SK-N-SH treated with all-trans-retinoic acid at 6 μM for 48 hours (cell line): ENCODE measurements at regions not wholly inside any gene's neighbourhood (a gene's known extent, or its start where the extent isn't known, plus 50 kb on each side); places are given as distances from the start of the nearest gene placed in this dataset.

Source experiments
- ATAC-seq: fragments of 200-7000 bp; cut with Tn5 transposase; 3 replicates; pipeline ENCODE4 v1.9.1; 2020; ENCODE audit warnings: mild to moderate bottlenecking, moderate library complexity
- ARNTL ChIP-seq: fragments of 450-650 bp; formaldehyde crosslinking; IDR thresholded peaks from 2 replicates; pipeline ENCODE4 v1.5.0; 2020; ENCODE audit warnings: low read depth, mild to moderate bottlenecking, moderate library complexity, borderline replicate concordance
- BACH2 ChIP-seq: fragments of 250-450 bp; sonication (Bioruptor Pico); IDR thresholded peaks from 2 replicates; pipeline ENCODE4 v1.9.0; 2021; ENCODE audit warnings: mild to moderate bottlenecking, borderline replicate concordance
- CREB5 ChIP-seq: fragments of 250-450 bp; sonication (Bioruptor Pico); IDR thresholded peaks from 2 replicates; pipeline ENCODE4 v1.5.1; 2020; ENCODE audit warnings: low read depth, mild to moderate bottlenecking, moderate library complexity
- CSDC2 ChIP-seq: fragments of 250-450 bp; sonication (Bioruptor Pico); IDR thresholded peaks from 2 replicates; pipeline ENCODE4 v1.5.0; 2020; ENCODE audit warnings: mild to moderate bottlenecking, moderate library complexity
- ESRRG ChIP-seq: fragments of 250-450 bp; sonication (Bioruptor Pico); IDR thresholded peaks from 2 replicates; pipeline ENCODE4 v1.6.1; 2021; ENCODE audit warnings: mild to moderate bottlenecking
- GLIS3 ChIP-seq: fragments of 250-450 bp; sonication (Bioruptor Pico); IDR thresholded peaks from 2 replicates; pipeline ENCODE4 v1.5.0; 2020; ENCODE audit warnings: mild to moderate bottlenecking, moderate library complexity
- ISL1 ChIP-seq: fragments of 250-450 bp; sonication (Bioruptor Pico); IDR thresholded peaks from 2 replicates; pipeline ENCODE4 v2.1.2; 2022; ENCODE audit warnings: mild to moderate bottlenecking, moderate library complexity
- OSR1 ChIP-seq: fragments of 250-450 bp; sonication (Bioruptor Pico); IDR thresholded peaks from 2 replicates; pipeline ENCODE4 v1.8.0; 2022; ENCODE audit warnings: moderate library complexity, mild to moderate bottlenecking, inconsistent platforms
- POU6F1 ChIP-seq: fragments of 250-450 bp; sonication (Bioruptor Pico); IDR thresholded peaks from 2 replicates; pipeline ENCODE4 v1.8.0; 2021; ENCODE audit warnings: low read depth, mild to moderate bottlenecking, moderate library complexity, borderline replicate concordance
- PPARA ChIP-seq: fragments of 250-450 bp; sonication (Bioruptor Pico); IDR thresholded peaks from 2 replicates; pipeline ENCODE4 v1.5.0; 2020; ENCODE audit warnings: mild to moderate bottlenecking, borderline replicate concordance
- RARB ChIP-seq: fragments of 250-450 bp; sonication (Bioruptor Pico); IDR thresholded peaks from 2 replicates; pipeline ENCODE4 v1.8.0; 2021; ENCODE audit warnings: mild to moderate bottlenecking, moderate library complexity
- SNAI2 ChIP-seq: fragments of 250-450 bp; sonication (Bioruptor Pico); IDR thresholded peaks from 2 replicates; pipeline ENCODE4 v1.5.0; 2020; ENCODE audit warnings: mild to moderate bottlenecking, moderate library complexity
- TCF4 ChIP-seq: fragments of 250-450 bp; sonication (Bioruptor Pico); IDR thresholded peaks from 2 replicates; pipeline ENCODE4 v1.8.0; 2021; ENCODE audit warnings: mild to moderate bottlenecking, moderate library complexity, borderline replicate concordance
- TOX ChIP-seq: fragments of 250-450 bp; sonication (Bioruptor Pico); IDR thresholded peaks from 2 replicates; pipeline ENCODE4 v1.8.0; 2021; ENCODE audit warnings: mild to moderate bottlenecking, moderate library complexity, borderline replicate concordance
- ZFP3 ChIP-seq: fragments of 250-450 bp; sonication (Bioruptor Pico); IDR thresholded peaks from 2 replicates; pipeline ENCODE4 v1.5.0; 2020; ENCODE audit warnings: mild to moderate bottlenecking, moderate library complexity
- ZNF565 ChIP-seq: fragments of 450-650 bp; formaldehyde crosslinking; conservative IDR thresholded peaks from 2 replicates; pipeline ENCODE4 v1.5.0; 2020; ENCODE audit warnings: low read depth, mild to moderate bottlenecking, moderate library complexity
- ZNF70 ChIP-seq: fragments of 450-650 bp; formaldehyde crosslinking; IDR thresholded peaks from 2 replicates; pipeline ENCODE4 v1.5.0; 2020; ENCODE audit warnings: mild to moderate bottlenecking, moderate library complexity
- TF ChIP-seq, protein P1 (sequence below): fragments of 250-450 bp; sonication (Bioruptor Pico); IDR thresholded peaks from 2 replicates; pipeline ENCODE4 v1.5.0; 2020; ENCODE audit warnings: mild to moderate bottlenecking, moderate library complexity
- TF ChIP-seq, protein P2 (sequence below): fragments of 250-450 bp; sonication (Bioruptor Pico); IDR thresholded peaks from 2 replicates; pipeline ENCODE4 v1.5.1; 2021; ENCODE audit warnings: mild to moderate bottlenecking, moderate library complexity
- TF ChIP-seq, protein P3 (sequence below): fragments of 250-450 bp; sonication (Bioruptor Pico); IDR thresholded peaks from 2 replicates; pipeline ENCODE4 v1.8.0; 2020; ENCODE audit warnings: mild to moderate bottlenecking, moderate library complexity, borderline replicate concordance

DNA sequence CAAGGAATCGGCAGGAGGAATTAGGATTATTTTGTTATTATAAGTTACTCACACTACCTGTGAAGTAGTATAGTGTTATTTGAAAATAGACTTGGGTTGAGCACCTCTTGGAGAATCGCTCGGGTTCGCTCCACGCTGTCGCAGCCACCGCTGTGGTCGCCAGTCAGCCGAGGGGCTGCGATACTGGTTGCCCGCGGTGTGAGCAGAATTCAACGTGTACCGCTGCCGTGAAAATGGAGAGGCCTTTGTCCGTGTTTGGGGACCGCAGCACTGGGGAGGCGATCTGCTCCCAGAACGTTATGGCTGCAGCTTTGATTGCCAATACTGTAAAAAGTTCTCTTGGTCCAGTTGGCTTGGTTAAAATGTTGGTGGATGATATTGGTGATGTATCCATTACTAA lies 117.2 kb downstream of the C7orf25 start (continued):
- TF ChIP-seq, protein P1, sequence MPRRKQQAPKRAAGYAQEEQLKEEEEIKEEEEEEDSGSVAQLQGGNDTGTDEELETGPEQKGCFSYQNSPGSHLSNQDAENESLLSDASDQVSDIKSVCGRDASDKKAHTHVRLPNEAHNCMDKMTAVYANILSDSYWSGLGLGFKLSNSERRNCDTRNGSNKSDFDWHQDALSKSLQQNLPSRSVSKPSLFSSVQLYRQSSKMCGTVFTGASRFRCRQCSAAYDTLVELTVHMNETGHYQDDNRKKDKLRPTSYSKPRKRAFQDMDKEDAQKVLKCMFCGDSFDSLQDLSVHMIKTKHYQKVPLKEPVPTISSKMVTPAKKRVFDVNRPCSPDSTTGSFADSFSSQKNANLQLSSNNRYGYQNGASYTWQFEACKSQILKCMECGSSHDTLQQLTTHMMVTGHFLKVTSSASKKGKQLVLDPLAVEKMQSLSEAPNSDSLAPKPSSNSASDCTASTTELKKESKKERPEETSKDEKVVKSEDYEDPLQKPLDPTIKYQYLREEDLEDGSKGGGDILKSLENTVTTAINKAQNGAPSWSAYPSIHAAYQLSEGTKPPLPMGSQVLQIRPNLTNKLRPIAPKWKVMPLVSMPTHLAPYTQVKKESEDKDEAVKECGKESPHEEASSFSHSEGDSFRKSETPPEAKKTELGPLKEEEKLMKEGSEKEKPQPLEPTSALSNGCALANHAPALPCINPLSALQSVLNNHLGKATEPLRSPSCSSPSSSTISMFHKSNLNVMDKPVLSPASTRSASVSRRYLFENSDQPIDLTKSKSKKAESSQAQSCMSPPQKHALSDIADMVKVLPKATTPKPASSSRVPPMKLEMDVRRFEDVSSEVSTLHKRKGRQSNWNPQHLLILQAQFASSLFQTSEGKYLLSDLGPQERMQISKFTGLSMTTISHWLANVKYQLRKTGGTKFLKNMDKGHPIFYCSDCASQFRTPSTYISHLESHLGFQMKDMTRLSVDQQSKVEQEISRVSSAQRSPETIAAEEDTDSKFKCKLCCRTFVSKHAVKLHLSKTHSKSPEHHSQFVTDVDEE (CRISPR knock-in tag): no peak

- ATAC-seq: no peak
- TF ChIP-seq ESRRG: no peak
- no peak for TF ChIP-seq RARB (CRISPR knock-in tag)
- no peak for TF ChIP-seq OSR1 (CRISPR knock-in tag)
- TF ChIP-seq TOX (CRISPR knock-in tag): no peak
- TF ChIP-seq PPARA (CRISPR knock-in tag): no peak
- no peak for TF ChIP-seq POU6F1 (CRISPR knock-in tag)
- TF ChIP-seq, protein P2, sequence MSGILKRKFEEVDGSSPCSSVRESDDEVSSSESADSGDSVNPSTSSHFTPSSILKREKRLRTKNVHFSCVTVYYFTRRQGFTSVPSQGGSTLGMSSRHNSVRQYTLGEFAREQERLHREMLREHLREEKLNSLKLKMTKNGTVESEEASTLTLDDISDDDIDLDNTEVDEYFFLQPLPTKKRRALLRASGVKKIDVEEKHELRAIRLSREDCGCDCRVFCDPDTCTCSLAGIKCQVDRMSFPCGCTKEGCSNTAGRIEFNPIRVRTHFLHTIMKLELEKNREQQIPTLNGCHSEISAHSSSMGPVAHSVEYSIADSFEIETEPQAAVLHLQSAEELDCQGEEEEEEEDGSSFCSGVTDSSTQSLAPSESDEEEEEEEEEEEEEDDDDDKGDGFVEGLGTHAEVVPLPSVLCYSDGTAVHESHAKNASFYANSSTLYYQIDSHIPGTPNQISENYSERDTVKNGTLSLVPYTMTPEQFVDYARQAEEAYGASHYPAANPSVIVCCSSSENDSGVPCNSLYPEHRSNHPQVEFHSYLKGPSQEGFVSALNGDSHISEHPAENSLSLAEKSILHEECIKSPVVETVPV (CRISPR knock-in tag): no peak
- TF ChIP-seq ZFP3 (CRISPR knock-in tag): no peak
- TF ChIP-seq ZNF70 (CRISPR knock-in tag): no peak
- no peak for TF ChIP-seq ISL1 (CRISPR knock-in tag)
- TF ChIP-seq CREB5: no peak
- no peak for TF ChIP-seq BACH2 (CRISPR knock-in tag)
- TF ChIP-seq ZNF565 (CRISPR knock-in tag): no peak
- no peak for TF ChIP-seq GLIS3 (CRISPR knock-in tag)
- no peak for TF ChIP-seq SNAI2 (CRISPR knock-in tag)
- no peak for TF ChIP-seq TCF4 (CRISPR knock-in tag)
- TF ChIP-seq, protein P1 (CRISPR knock-in tag): no peak
- no peak for TF ChIP-seq ARNTL (CRISPR knock-in tag)
- TF ChIP-seq, protein P3, sequence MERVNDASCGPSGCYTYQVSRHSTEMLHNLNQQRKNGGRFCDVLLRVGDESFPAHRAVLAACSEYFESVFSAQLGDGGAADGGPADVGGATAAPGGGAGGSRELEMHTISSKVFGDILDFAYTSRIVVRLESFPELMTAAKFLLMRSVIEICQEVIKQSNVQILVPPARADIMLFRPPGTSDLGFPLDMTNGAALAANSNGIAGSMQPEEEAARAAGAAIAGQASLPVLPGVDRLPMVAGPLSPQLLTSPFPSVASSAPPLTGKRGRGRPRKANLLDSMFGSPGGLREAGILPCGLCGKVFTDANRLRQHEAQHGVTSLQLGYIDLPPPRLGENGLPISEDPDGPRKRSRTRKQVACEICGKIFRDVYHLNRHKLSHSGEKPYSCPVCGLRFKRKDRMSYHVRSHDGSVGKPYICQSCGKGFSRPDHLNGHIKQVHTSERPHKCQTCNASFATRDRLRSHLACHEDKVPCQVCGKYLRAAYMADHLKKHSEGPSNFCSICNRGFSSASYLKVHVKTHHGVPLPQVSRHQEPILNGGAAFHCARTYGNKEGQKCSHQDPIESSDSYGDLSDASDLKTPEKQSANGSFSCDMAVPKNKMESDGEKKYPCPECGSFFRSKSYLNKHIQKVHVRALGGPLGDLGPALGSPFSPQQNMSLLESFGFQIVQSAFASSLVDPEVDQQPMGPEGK (CRISPR knock-in tag): no peak
- TF ChIP-seq CSDC2: no peak
Observed at GRCh38 chr7:42792841-42793240, 119.0 kb downstream of the C7orf25 start.
